PC-3 (cell line): ENCODE measurements at regions not wholly inside any gene's neighbourhood (a gene's known extent, or its start where the extent isn't known, plus 50 kb on each side); places are given as distances from the start of the nearest gene placed in this dataset.

ENCODE experiments used
- CTCF ChIP-seq: fragments of 300-600 bp; sonication (generic); conservative IDR thresholded peaks from 2 replicates; pipeline ENCODE4 v1.5.1; 2017; ENCODE audit warnings: antibody characterized with exemption, low read depth, mild to moderate bottlenecking, low read length
- EZH2 ChIP-seq: fragments of 300-600 bp; sonication (generic); IDR thresholded peaks from one replicate; pipeline ENCODE4 v1.6.1; 2017; ENCODE audit warnings: antibody characterized with exemption, mild to moderate bottlenecking, low read length; ENCODE audit not compliant: unreplicated experiment
- EZH2phosphoT487 ChIP-seq: fragments of 300-600 bp; sonication (generic); IDR thresholded peaks from 2 replicates; pipeline ENCODE4 v1.6.1; 2018; ENCODE audit warnings: mild to moderate bottlenecking, antibody characterized with exemption, low read length, borderline replicate concordance

DNA sequence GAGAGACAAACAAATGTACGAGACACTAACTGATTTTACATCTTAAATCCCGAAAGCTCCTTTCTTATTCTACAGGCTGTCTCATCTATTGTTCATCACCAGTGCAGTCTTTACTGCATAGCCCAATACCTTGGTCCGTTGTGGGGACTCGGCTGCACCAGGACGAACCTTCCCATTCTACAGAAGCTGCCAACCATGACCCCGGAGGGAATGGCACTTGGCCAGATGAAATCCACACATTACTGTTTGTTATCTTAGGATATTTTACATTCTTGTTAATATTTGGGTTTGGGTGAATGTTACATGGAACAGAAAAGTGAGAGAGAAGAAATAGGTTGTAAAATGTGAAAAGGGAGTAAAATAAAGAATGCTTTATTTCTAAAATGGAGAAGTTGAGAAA lies 195.1 kb downstream of the RFC3 start:
- no peak for TF ChIP-seq CTCF
- no peak for TF ChIP-seq EZH2
- TF ChIP-seq EZH2phosphoT487: no peak
